Lower leg skin (tissue), 3 donors: ENCODE measurements at regions not wholly inside any gene's neighbourhood (a gene's known extent, or its start where the extent isn't known, plus 50 kb on each side); places are given as distances from the start of the nearest gene placed in this dataset.

Experiments
- POLR2A ChIP-seq, 2 donors: fragments of 450-650 bp; IDR thresholded peaks; one replicate each; pipeline ENCODE4 v1.6.1; 2016 to 2017; ENCODE audit warnings: antibody characterized with exemption in 2 of 2, mild to moderate bottlenecking in 1 of 2, moderate library complexity in 1 of 2
- TF ChIP-seq, protein P1 (sequence below), 3 donors: fragments of 450-650 bp; IDR thresholded peaks; one replicate each; pipeline ENCODE4 v1.5.1; 2016; ENCODE audit warnings: antibody characterized with exemption in 3 of 3, mild to moderate bottlenecking in 3 of 3, moderate library complexity in 2 of 3

DNA sequence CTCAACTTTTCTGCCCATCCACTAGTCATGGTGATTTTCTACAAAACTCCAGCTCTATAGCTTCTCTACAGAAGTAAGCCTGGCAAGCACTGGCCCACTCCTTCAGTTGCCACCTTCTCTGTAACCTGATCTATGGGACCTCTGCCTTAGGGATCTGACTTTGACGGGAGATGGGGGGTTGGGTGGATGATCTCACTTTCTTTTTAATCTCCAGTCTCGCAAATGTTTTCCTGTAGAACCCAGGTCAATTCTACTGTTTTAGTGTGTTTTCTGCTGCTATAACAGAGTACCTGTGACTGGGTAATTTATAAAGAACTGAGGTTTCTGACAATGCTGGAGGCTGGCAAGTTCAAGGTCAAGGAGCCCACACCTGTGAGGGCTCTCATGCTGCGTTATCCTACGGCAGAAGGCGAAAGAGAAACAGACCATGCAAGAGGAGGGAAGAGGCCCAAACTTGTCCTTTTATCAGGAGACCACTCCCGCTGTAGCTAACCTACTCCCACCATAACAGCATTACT, 189.9 kb upstream of the THRB start:
- TF ChIP-seq POLR2A (IDR thresholded peaks at IDR 0.05), result no peak
- TF ChIP-seq, protein P1, sequence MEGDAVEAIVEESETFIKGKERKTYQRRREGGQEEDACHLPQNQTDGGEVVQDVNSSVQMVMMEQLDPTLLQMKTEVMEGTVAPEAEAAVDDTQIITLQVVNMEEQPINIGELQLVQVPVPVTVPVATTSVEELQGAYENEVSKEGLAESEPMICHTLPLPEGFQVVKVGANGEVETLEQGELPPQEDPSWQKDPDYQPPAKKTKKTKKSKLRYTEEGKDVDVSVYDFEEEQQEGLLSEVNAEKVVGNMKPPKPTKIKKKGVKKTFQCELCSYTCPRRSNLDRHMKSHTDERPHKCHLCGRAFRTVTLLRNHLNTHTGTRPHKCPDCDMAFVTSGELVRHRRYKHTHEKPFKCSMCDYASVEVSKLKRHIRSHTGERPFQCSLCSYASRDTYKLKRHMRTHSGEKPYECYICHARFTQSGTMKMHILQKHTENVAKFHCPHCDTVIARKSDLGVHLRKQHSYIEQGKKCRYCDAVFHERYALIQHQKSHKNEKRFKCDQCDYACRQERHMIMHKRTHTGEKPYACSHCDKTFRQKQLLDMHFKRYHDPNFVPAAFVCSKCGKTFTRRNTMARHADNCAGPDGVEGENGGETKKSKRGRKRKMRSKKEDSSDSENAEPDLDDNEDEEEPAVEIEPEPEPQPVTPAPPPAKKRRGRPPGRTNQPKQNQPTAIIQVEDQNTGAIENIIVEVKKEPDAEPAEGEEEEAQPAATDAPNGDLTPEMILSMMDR (IDR thresholded peaks at IDR 0.05), result no peak
